PC-9 (cell line): ENCODE measurements at regions not wholly inside any gene's neighbourhood (a gene's known extent, or its start where the extent isn't known, plus 50 kb on each side); places are given as distances from the start of the nearest gene placed in this dataset.

Experiments used
- BruUV-seq: library from RNA; stranded (reverse); fragments of 400-500 nt; replicated peaks from 2 replicates; lab custom pipeline; 2021; lab: Mats Ljungman, UMichigan
- CTCF ChIA-PET: fragments of 300-600 bp; sonication (Branson Sonifier 250); formaldehyde crosslinking; loops from one replicate; lab custom pipeline; 2022; ENCODE audit warnings: antibody characterized with exemption; lab: Charles Lee
- POLR2A ChIA-PET: fragments of 300-600 bp; sonication (Branson Sonifier 250); formaldehyde crosslinking; loops from one replicate; lab custom pipeline; 2022; ENCODE audit warnings: antibody characterized with exemption; ENCODE audit not compliant: unreplicated experiment; lab: Charles Lee
- DNase-seq, 2 experiments: peaks; one replicate each; pipeline versions ENCODE4 v3.0.0 to v3.0.0-alpha.2; 2015 to 2022; ENCODE audit warnings: mixed read lengths in 1 of 2
- H2AFZ ChIP-seq: fragments of 200-600 bp; sonication (generic); 2 replicates; pipeline ENCODE4 v1.8.1; 2017; ENCODE audit warnings: antibody characterized with exemption
- H3F3A ChIP-seq: fragments of 200-600 bp; sonication (generic); 2 replicates; pipeline ENCODE4 v1.8.1; 2017; ENCODE audit warnings: antibody characterized with exemption, mild to moderate bottlenecking, low read depth; ENCODE audit not compliant: insufficient read depth
- H3K27ac ChIP-seq: fragments of 200-600 bp; sonication (generic); 2 replicates; pipeline ENCODE4 v1.6.1; 2016; ENCODE audit warnings: mixed run types
- H3K27me3 ChIP-seq: fragments of 200-600 bp; sonication (generic); 2 replicates; pipeline ENCODE4 v1.6.1; 2016; ENCODE audit warnings: low read depth, mixed run types; ENCODE audit not compliant: insufficient read depth
- H3K36me3 ChIP-seq: fragments of 200-600 bp; sonication (generic); 2 replicates; pipeline ENCODE4 v1.6.1; 2016; ENCODE audit warnings: low read depth, mixed run types
- H3K4me1 ChIP-seq: fragments of 200-600 bp; sonication (generic); replicated peaks from 2 replicates; pipeline ENCODE4 v1.6.1; 2016; ENCODE audit warnings: mixed run types; ENCODE audit not compliant: insufficient read depth
- H3K4me2 ChIP-seq: fragments of 200-600 bp; sonication (generic); 2 replicates; pipeline ENCODE4 v1.6.1; 2017; ENCODE audit warnings: mixed run types
- H3K4me3 ChIP-seq: fragments of 200-600 bp; sonication (generic); 2 replicates; pipeline ENCODE4 v1.6.1; 2016; ENCODE audit warnings: mixed run types
- H3K79me2 ChIP-seq: fragments of 200-600 bp; sonication (generic); 2 replicates; pipeline ENCODE4 v1.6.1; 2017; ENCODE audit warnings: low read depth, mixed run types
- H3K9me2 ChIP-seq: fragments of 200-600 bp; sonication (generic); 2 replicates; pipeline ENCODE4 v1.8.1; 2017; ENCODE audit warnings: mild to moderate bottlenecking; ENCODE audit not compliant: insufficient read depth
- H3K9me3 ChIP-seq: fragments of 200-600 bp; sonication (generic); 2 replicates; pipeline ENCODE4 v1.8.1; 2016; ENCODE audit warnings: low read depth; ENCODE audit not compliant: insufficient read depth
- H4K20me1 ChIP-seq: fragments of 200-600 bp; sonication (generic); 2 replicates; pipeline ENCODE4 v1.8.1; 2017; ENCODE audit not compliant: insufficient read depth
- CTCF ChIP-seq: fragments of 200-600 bp; sonication (generic); conservative IDR thresholded peaks from 2 replicates; pipeline ENCODE4 v1.6.1; 2017; ENCODE audit warnings: mixed run types, antibody characterized with exemption, mild to moderate bottlenecking, moderate library complexity
- EZH2 ChIP-seq: fragments of 200-600 bp; sonication (generic); IDR thresholded peaks from 2 replicates; pipeline ENCODE4 v1.8.0; 2017; ENCODE audit warnings: antibody characterized with exemption, low read depth
- intact Hi-C: fragments of 100-400 bp; cut with micrococcal nuclease; formaldehyde crosslinking; loops from one replicate; pipeline ENCODE4 v1.10.0; 2022; ENCODE audit not compliant: unreplicated experiment

DNA sequence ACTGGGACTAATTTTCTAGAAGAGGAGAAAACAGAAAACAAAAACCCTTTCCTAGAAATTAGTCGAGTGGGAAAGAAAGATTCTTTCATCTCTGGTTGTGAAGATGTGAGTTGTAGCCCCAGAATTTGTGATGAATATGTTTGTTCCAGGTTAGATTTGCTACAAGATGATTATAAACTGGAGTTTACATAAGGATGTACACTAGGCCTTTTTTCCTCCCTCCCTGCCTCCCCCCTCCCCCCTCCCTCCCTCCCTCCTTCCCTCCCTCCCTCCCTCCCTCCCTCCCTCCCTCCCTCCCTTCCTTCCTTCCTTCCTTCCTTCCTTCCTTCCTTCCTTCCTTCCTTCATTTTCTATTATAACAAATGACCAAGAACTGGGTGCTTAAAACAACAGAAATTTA is 1502.0 kb downstream of the SI start:
- no peaks in the 10 kb centered on the region for H3K9me2 ChIP-seq
- CTCF ChIA-PET = no interaction called here
- no peak for DNase-seq
- no peak overlapping the region for H3K27ac ChIP-seq
- no peak for TF ChIP-seq CTCF
- TF ChIP-seq EZH2 = no peak
- intact Hi-C loops = no loop called here
- H3K4me3 ChIP-seq = no peak overlapping the region
- no peaks in the 10 kb centered on the region for H3F3A ChIP-seq
- H3K4me1 ChIP-seq = no peaks in the 10 kb centered on the region
- H3K4me2 ChIP-seq = no peak overlapping the region
- H4K20me1 ChIP-seq = no peaks in the 10 kb centered on the region
- no peak overlapping the region for H2AFZ ChIP-seq
- H3K79me2 ChIP-seq = no peaks in the 10 kb centered on the region
- H3K9me3 ChIP-seq = no peaks in the 10 kb centered on the region
- BruUV-seq = no TSS peak
- H3K27me3 ChIP-seq = no peaks in the 10 kb centered on the region
- H3K36me3 ChIP-seq = no peaks in the 10 kb centered on the region
- POLR2A ChIA-PET = no interaction called here

- no peaks in the 10 kb centered on the region for H4K20me1 ChIP-seq
- TF ChIP-seq EZH2 (no peak), CTCF (no peak)
Measured at GRCh38 chr3:163573324-163573723, 1505.0 kb downstream of the SI start.

DNA sequence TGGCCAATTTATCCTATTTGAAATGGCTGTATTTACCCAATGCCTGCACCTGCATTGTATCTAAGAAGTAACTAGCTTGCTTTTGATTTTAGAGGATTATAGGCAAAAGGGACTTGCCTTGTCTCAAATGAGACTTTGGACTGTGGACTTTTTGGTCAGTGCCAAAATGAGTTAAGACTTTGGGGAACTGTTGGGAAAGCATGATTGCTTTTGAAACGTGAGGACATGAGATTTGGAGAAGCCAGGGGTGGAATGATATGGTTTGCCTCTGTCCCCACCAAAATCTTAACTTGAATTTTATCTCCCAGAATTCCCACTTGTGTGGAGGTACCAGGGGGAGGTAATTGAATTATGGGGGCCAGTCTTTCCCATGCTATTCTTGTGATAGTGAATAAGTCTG is 1505.4 kb downstream of the SI start:
- no peak for DNase-seq
- Histone ChIP-seq H3K27ac (no peak overlapping the region), H3K36me3 (no peaks in the 10 kb centered on the region), H3K27me3 (no peaks in the 10 kb centered on the region), H3K9me2 (no peaks in the 10 kb centered on the region), H3K79me2 (no peaks in the 10 kb centered on the region), H2AFZ (no peak overlapping the region), H3K4me3 (no peak overlapping the region), H4K20me1 (no peaks in the 10 kb centered on the region), H3K4me1 (no peaks in the 10 kb centered on the region), H3K9me3 (no peaks in the 10 kb centered on the region), H3K4me2 (no peak overlapping the region), H3F3A (no peaks in the 10 kb centered on the region)
- CTCF ChIA-PET = no interaction called here
- POLR2A ChIA-PET = no interaction called here
- TF ChIP-seq EZH2 (no peak), CTCF (no peak)
- intact Hi-C loops = no loop called here
- BruUV-seq = no TSS peak

More at GRCh38 chr3:163573324-163573723, 1505.0 kb downstream of the SI start:
- H3K9me2 ChIP-seq = no peaks in the 10 kb centered on the region
- H3K27me3 ChIP-seq = no peaks in the 10 kb centered on the region
- BruUV-seq = no TSS peak
- no peaks in the 10 kb centered on the region for H3F3A ChIP-seq
- POLR2A ChIA-PET = no interaction called here
- no peaks in the 10 kb centered on the region for H3K4me1 ChIP-seq
- intact Hi-C loops = no loop called here
- H2AFZ ChIP-seq = no peak overlapping the region
- no peak overlapping the region for H3K4me2 ChIP-seq
- no peak overlapping the region for H3K27ac ChIP-seq
- H3K79me2 ChIP-seq = no peaks in the 10 kb centered on the region
- H3K36me3 ChIP-seq = no peaks in the 10 kb centered on the region
- DNase-seq = no peak
- no peak overlapping the region for H3K4me3 ChIP-seq
- CTCF ChIA-PET = no interaction called here
- H3K9me3 ChIP-seq = no peaks in the 10 kb centered on the region
